Psoas muscle (tissue), 7 donors: ENCODE measurements at regions not wholly inside any gene's neighbourhood (a gene's known extent, or its start where the extent isn't known, plus 50 kb on each side); places are given as distances from the start of the nearest gene placed in this dataset.

Experiments
- ATAC-seq, 4 donors: fragments of 200-7000 bp; cut with Tn5 transposase; one replicate each; pipeline ENCODE4 v1.9.1; 2020; ENCODE audit warnings: moderate library complexity in 3 of 4, mild to moderate bottlenecking in 2 of 4
- DNase-seq, 2 donors: peaks; one replicate each; pipeline ENCODE4 v3.0.0-alpha.2; 2020
- H3K27ac ChIP-seq: fragments of 200-600 bp; one replicate; pipeline ENCODE4 v1.8.0; 2022
- H3K27me3 ChIP-seq, 3 donors: fragments of 200-600 bp in 1 of 3; one replicate each; pipeline versions ENCODE4 v1.6.1 to v1.8.0; 2013 to 2022; ENCODE audit warnings: low read length in 2 of 3, mild to moderate bottlenecking in 2 of 3, moderate library complexity in 1 of 3; ENCODE audit not compliant: insufficient read depth in 3 of 3
- H3K36me3 ChIP-seq, 2 donors: fragments of 200-600 bp in 1 of 2; one replicate each; pipeline versions ENCODE4 v1.6.1 to v1.8.0; 2013 to 2022; ENCODE audit warnings: low read depth in 1 of 2, mild to moderate bottlenecking in 1 of 2, moderate library complexity in 1 of 2; ENCODE audit not compliant: insufficient read depth in 1 of 2
- H3K4me1 ChIP-seq: fragments of 200-600 bp; one replicate; pipeline ENCODE4 v1.8.0; 2022
- H3K4me3 ChIP-seq: fragments of 200-600 bp; one replicate; pipeline ENCODE4 v1.8.0; 2022; ENCODE audit warnings: mild to moderate bottlenecking
- H3K9me3 ChIP-seq: fragments of 200-600 bp; one replicate; pipeline ENCODE4 v1.8.0; 2022
- WGBS, 3 donors: extraction: QIAGEN DNeasy Blood & Tissue Kit; methylation state at CpG; one replicate each; pipeline versions ENCODE4 v1.1.6 to v1.1.7; 2013; 5-methylcytosine and 5-hydroxymethylcytosine counted together
- intact Hi-C, 2 donors: fragments of 100-400 bp; cut with DNase I; formaldehyde crosslinking; loops; one replicate each; pipeline versions ENCODE4 v1.11.0 to v1.14.2; 2022
- TF ChIP-seq, protein P1 (sequence below): fragments of 200-600 bp; IDR thresholded peaks from one replicate; pipeline ENCODE4 v1.8.0; 2022; ENCODE audit warnings: antibody characterized with exemption
- donor health status: healthy with polysubstance abuse.
- donor health status: DM: no; HTN: no; CAD: no; lungs with moderate emphysema.
- donor health status: Bipolar disorder and iron deficiency.
- donor health status: healthy.
- donor health status: DM: yes; HTN: yes; CAD: no.
- donor health status: DM: no; HTN: no; CAD: no.
- donor health status: DM: yes; HTN: yes; CAD: no.

GRCh38 chr12:92070054-92070863 lies 75.4 kb downstream of the BTG1 start:
- 82 to 83% (median 82%) methylated on average over 8 of the region's 8 CpGs for WGBS, 3 donors
- Histone ChIP-seq H3K27ac (no peak overlapping the region), H3K4me1 (no peaks in the 10 kb centered on the region), H3K36me3 (no peaks in the 10 kb centered on the region), H3K4me3 (no peak overlapping the region), H3K27me3 (no peaks in the 10 kb centered on the region), H3K9me3 (no peaks in the 10 kb centered on the region)
- DNase-seq (no peak), ATAC-seq (no peak)
- TF ChIP-seq, protein P1, sequence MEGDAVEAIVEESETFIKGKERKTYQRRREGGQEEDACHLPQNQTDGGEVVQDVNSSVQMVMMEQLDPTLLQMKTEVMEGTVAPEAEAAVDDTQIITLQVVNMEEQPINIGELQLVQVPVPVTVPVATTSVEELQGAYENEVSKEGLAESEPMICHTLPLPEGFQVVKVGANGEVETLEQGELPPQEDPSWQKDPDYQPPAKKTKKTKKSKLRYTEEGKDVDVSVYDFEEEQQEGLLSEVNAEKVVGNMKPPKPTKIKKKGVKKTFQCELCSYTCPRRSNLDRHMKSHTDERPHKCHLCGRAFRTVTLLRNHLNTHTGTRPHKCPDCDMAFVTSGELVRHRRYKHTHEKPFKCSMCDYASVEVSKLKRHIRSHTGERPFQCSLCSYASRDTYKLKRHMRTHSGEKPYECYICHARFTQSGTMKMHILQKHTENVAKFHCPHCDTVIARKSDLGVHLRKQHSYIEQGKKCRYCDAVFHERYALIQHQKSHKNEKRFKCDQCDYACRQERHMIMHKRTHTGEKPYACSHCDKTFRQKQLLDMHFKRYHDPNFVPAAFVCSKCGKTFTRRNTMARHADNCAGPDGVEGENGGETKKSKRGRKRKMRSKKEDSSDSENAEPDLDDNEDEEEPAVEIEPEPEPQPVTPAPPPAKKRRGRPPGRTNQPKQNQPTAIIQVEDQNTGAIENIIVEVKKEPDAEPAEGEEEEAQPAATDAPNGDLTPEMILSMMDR: no peak
- intact Hi-C loops: no loop called here

- TF ChIP-seq, protein P1: no peak
- Histone ChIP-seq H3K27ac (no peak overlapping the region), H3K36me3 (no peaks in the 10 kb centered on the region), H3K9me3 (no peaks in the 10 kb centered on the region), H3K4me1 (no peaks in the 10 kb centered on the region), H3K27me3 (no peaks in the 10 kb centered on the region), H3K4me3 (no peak overlapping the region)
- intact Hi-C loops: no loop called here
- ATAC-seq (no peak), DNase-seq (no peak)
- 77 to 93% (median 86%) methylated on average over 1 of the region's 1 CpG for WGBS, 3 donors
Measured at GRCh38 chr12:92068459-92068858, 77.2 kb downstream of the BTG1 start.

- no peaks in the 10 kb centered on the region for H3K9me3 ChIP-seq
- H3K4me3 ChIP-seq: no peak overlapping the region
- no peaks in the 10 kb centered on the region for H3K36me3 ChIP-seq
- no peaks in the 10 kb centered on the region for H3K4me1 ChIP-seq
- 83 to 92% (median 87%) methylated on average over 2 of the region's 2 CpGs for WGBS, 3 donors
- ATAC-seq: no peak
- TF ChIP-seq, protein P1: no peak
- intact Hi-C loops: no loop called here
- no peak for DNase-seq
- H3K27ac ChIP-seq: no peak overlapping the region
- no peaks in the 10 kb centered on the region for H3K27me3 ChIP-seq
Measured at GRCh38 chr12:92065639-92066038, 80.0 kb downstream of the BTG1 start.

DNA sequence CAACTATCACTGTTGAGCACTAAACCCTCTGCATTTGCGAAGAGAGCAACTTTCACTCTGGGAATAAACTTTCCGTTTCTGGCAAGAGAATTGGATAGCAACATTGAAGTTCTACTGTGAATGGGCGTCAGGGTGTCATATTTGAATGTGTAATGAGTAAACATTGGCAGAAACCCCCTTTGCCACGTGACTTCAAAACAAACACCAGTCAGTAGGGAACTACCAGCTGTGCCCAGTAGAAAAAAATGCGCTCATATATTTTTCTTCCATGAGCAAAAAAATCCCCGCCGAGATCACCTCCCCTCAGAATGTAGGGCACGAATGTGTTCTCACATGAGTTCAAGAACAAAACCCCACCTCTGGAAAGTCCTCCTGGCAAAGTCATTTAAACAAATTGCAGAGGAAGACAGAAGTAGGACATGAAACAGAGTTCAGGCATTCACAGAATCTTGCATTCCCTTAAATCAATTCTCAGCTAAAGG lies 80.6 kb downstream of the BTG1 start:
- Histone ChIP-seq H3K4me1 (no peaks in the 10 kb centered on the region), H3K27me3 (no peaks in the 10 kb centered on the region), H3K9me3 (no peaks in the 10 kb centered on the region), H3K27ac (no peak overlapping the region), H3K4me3 (no peak overlapping the region), H3K36me3 (no peaks in the 10 kb centered on the region)
- intact Hi-C loops: no loop called here
- TF ChIP-seq, protein P1: no peak
- ATAC-seq: no peak
- WGBS, 3 donors: 37 to 49% (median 39%) methylated on average over 8 of the region's 8 CpGs
- DNase-seq: no peak
